Right forelimb (tissue), 1 donor: ENCODE measurements at regions not wholly inside any gene's neighbourhood (a gene's known extent, or its start where the extent isn't known, plus 50 kb on each side); places are given as distances from the start of the nearest gene placed in this dataset.

ENCODE experiments used
- DNase-seq: peaks from one replicate; pipeline ENCODE4 v3.0.0-alpha.2; 2018

- DNase-seq: no peak
These were observed 264.2 kb downstream of the ZSWIM6 start for GRCh38 chr5:61596265-61596664.

- no peak for DNase-seq
These were observed 265.6 kb downstream of the ZSWIM6 start for GRCh38 chr5:61597684-61598083.

GRCh38 chr5:61598126-61598525, 266.1 kb downstream of the ZSWIM6 start:
- no peak for DNase-seq

- DNase-seq: no peak
These were observed 267.5 kb downstream of the ZSWIM6 start for GRCh38 chr5:61599370-61600122.

- no peak for DNase-seq
These were observed 268.0 kb downstream of the ZSWIM6 start for GRCh38 chr5:61600123-61600444.

GRCh38 chr5:61600945-61601511, 269.0 kb downstream of the ZSWIM6 start:
- no peak for DNase-seq

GRCh38 chr5:61603211-61603908, 271.3 kb downstream of the ZSWIM6 start:
- DNase-seq: no peak

- DNase-seq: no peak
These were observed 272.3 kb downstream of the ZSWIM6 start for GRCh38 chr5:61604076-61605025.

GRCh38 chr5:61609840-61610677, 278.0 kb downstream of the ZSWIM6 start:
- DNase-seq: no peak

- no peak for DNase-seq
These were observed 278.6 kb downstream of the ZSWIM6 start for GRCh38 chr5:61610678-61611024.

- no peak for DNase-seq
These were observed 280.4 kb downstream of the ZSWIM6 start for GRCh38 chr5:61612431-61612830.

GRCh38 chr5:61613679-61614078, 281.6 kb downstream of the ZSWIM6 start:
- no peak for DNase-seq

GRCh38 chr5:61614606-61615005, 282.5 kb downstream of the ZSWIM6 start:
- DNase-seq: no peak

- DNase-seq: no peak
These were observed 285.0 kb downstream of the ZSWIM6 start for GRCh38 chr5:61617039-61617438.

- DNase-seq: no peak
These were observed 286.0 kb downstream of the ZSWIM6 start for GRCh38 chr5:61617995-61618525.

GRCh38 chr5:61618577-61618976, 286.5 kb downstream of the ZSWIM6 start:
- no peak for DNase-seq

GRCh38 chr5:61619289-61619688, 287.2 kb downstream of the ZSWIM6 start:
- DNase-seq: no peak

GRCh38 chr5:61619777-61620518, 287.9 kb downstream of the ZSWIM6 start:
- no peak for DNase-seq

GRCh38 chr5:61620699-61621182, 288.7 kb downstream of the ZSWIM6 start:
- DNase-seq: no peak

GRCh38 chr5:61621202-61621650, 289.2 kb downstream of the ZSWIM6 start:
- DNase-seq: no peak

GRCh38 chr5:61622156-61622555, 290.1 kb downstream of the ZSWIM6 start:
- DNase-seq: no peak
